Kidney epithelial cell (primary cell): ENCODE measurements at regions not wholly inside any gene's neighbourhood (a gene's known extent, or its start where the extent isn't known, plus 50 kb on each side); places are given as distances from the start of the nearest gene placed in this dataset.
"Not testable (repeated sequence)": the region's sequence is repeated elsewhere in the genome, so short reads cannot be mapped to it uniquely, and the experiment has no call there.

ENCODE experiments used
- DNase-seq: peaks from one replicate; pipeline ENCODE4 v3.0.0-alpha.2; 2010; ENCODE audit warnings: low read depth
- H3K27me3 ChIP-seq: 2 replicates; pipeline ENCODE4 v1.6.0; 2011; ENCODE audit warnings: low read length; ENCODE audit not compliant: control insufficient read depth, insufficient read depth
- H3K36me3 ChIP-seq: 2 replicates; pipeline ENCODE4 v1.5.1; 2011; ENCODE audit warnings: low read length; ENCODE audit not compliant: control insufficient read depth, insufficient read depth
- H3K4me3 ChIP-seq: 2 replicates; pipeline ENCODE4 v1.5.1; 2011; ENCODE audit warnings: low read depth, mild to moderate bottlenecking, control low read depth, low read length
- CTCF ChIP-seq: IDR thresholded peaks from 2 replicates; pipeline ENCODE4 v1.5.1; 2011; ENCODE audit warnings: mild to moderate bottlenecking, moderate library complexity, low read length, control low read depth, inconsistent platforms; ENCODE audit not compliant: insufficient read depth, poor library complexity, severe bottlenecking

DNA sequence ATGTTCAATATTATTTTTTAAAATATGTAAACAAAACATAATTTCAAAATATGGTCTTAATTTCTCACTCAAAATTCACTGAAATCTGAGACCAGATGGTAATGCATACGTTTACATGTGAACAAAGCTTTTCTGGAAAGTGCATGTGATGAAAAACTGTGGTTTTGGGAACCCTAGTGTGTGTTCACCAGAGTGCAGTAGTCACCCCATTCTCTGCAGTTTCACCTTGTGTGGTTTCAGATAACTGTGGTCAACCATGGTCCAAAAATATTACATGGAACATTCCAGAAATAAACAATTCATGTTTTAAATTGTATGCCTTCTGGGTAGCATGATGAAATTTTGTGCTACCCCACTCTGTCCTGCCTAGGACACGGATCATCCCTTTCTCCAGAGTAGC lies 2021.9 kb downstream of the MRPL39 start:
- no peak for TF ChIP-seq CTCF
- no peak for DNase-seq
- Histone ChIP-seq H3K27me3 (no peaks in the 10 kb centered on the region), H3K4me3 (no peak overlapping the region), H3K36me3 (no peaks in the 10 kb centered on the region)

DNA sequence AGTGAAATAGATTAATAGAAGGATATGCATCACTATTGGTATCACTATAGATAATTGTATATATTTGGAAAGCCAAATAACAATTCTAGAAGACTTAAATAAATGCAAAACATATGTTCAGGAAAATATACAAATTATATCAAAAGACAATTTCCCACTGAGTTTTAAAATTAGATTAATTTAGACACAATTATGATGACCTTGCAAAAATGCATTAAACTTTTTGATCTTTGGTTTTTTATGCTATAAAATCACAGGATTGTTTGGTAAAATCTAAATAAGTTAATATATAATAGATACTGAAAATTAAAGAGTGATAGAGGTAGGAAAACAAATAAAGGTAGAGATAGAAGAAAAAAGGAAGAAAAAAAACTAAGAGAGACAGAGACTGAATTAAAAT lies 2027.7 kb downstream of the MRPL39 start:
- Histone ChIP-seq H3K4me3 (no peak overlapping the region), H3K36me3 (no peaks in the 10 kb centered on the region), H3K27me3 (no peaks in the 10 kb centered on the region)
- no peak for DNase-seq
- no peak for TF ChIP-seq CTCF

GRCh38 chr21:23578027-23578426 lies 2029.3 kb downstream of the MRPL39 start:
- no peak overlapping the region for H3K4me3 ChIP-seq
- H3K36me3 ChIP-seq = no peaks in the 10 kb centered on the region
- H3K27me3 ChIP-seq = no peaks in the 10 kb centered on the region
- no peak for DNase-seq
- TF ChIP-seq CTCF = no peak

- Histone ChIP-seq H3K36me3 (no peaks in the 10 kb centered on the region), H3K27me3 (no peaks in the 10 kb centered on the region), H3K4me3 (no peak overlapping the region)
- no peak for TF ChIP-seq CTCF
- no peak for DNase-seq
These were observed 2032.3 kb downstream of the MRPL39 start for GRCh38 chr21:23574932-23575331.

DNA sequence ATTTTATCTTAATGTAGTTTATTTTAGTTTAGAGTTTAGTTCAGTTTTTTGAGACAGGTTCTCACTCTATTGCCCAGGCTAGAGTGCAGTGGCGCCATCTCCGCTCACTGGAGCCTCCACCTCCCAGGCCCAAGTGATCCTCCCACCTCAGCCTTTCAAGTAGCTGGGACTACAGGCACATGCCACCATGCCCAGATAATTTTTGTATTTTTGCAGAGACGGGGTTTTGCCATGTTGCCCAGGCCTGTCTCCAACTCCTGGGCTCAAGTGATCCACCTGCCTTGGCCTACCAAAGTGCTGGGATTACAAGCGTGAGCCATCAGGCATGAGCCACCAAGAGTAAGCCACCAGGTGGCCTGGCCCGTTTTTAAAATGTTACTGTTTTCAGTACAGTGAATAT lies 2058.4 kb downstream of the MRPL39 start:
- H3K36me3 ChIP-seq, H3K4me3 ChIP-seq, H3K27me3 ChIP-seq, DNase-seq: not testable (repeated sequence)

- DNase-seq = no peak
- TF ChIP-seq CTCF = no peak
- Histone ChIP-seq H3K36me3 (no peaks in the 10 kb centered on the region), H3K27me3 (no peaks in the 10 kb centered on the region), H3K4me3 (no peak overlapping the region)
These were observed 2063.9 kb downstream of the MRPL39 start for GRCh38 chr21:23543333-23543732.
